OCI-LY3 (cell line): ENCODE measurements at regions not wholly inside any gene's neighbourhood (a gene's known extent, or its start where the extent isn't known, plus 50 kb on each side); places are given as distances from the start of the nearest gene placed in this dataset.

Experiments used
- EZH2phosphoT487 ChIP-seq: fragments of 200-600 bp; shearing (Covaris generic); IDR thresholded peaks from 2 replicates; pipeline ENCODE4 v1.6.1; 2018; ENCODE audit warnings: antibody characterized with exemption, mixed run types, low read depth
- TF ChIP-seq, protein P1 (sequence below): fragments of 200-600, 300-600 bp; sonication (generic); IDR thresholded peaks from 2 replicates; pipeline ENCODE4 v1.5.1; 2014; ENCODE audit warnings: antibody characterized with exemption, low read length, low read depth

DNA sequence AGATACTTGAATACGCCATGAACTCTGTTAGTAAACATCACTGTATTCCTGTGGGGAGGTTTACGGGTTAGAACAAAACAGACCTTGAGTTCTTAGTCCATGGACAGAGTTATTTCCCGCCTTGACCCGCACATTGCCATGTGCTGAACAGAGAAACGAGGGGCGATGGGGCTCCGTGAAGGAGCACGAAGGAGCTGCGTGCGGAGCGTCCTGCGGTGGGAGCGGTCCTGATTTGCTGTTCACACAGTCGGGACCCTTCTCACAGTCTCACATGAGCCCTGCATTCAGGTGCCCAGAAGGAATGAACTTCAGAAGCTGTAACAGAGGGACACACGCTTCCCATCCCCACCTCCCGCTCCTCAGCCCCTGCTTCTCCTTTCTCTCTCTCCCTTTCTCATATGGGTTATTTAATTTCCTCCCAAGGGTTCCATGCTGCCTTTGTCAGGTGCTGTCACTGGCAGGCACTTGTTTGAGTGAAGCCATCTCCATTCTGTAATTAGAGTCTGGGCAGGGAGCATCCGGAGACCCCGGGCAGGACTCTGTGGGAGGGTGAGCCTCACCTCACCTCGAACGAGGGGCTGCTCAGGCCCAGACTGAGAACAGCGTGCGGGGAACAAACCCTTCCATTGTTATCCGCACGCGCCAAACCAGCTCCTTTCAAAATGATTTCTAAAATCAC, 76.9 kb downstream of the TEX29 start:
- TF ChIP-seq, protein P1, sequence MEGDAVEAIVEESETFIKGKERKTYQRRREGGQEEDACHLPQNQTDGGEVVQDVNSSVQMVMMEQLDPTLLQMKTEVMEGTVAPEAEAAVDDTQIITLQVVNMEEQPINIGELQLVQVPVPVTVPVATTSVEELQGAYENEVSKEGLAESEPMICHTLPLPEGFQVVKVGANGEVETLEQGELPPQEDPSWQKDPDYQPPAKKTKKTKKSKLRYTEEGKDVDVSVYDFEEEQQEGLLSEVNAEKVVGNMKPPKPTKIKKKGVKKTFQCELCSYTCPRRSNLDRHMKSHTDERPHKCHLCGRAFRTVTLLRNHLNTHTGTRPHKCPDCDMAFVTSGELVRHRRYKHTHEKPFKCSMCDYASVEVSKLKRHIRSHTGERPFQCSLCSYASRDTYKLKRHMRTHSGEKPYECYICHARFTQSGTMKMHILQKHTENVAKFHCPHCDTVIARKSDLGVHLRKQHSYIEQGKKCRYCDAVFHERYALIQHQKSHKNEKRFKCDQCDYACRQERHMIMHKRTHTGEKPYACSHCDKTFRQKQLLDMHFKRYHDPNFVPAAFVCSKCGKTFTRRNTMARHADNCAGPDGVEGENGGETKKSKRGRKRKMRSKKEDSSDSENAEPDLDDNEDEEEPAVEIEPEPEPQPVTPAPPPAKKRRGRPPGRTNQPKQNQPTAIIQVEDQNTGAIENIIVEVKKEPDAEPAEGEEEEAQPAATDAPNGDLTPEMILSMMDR: no peak
- no peak for TF ChIP-seq EZH2phosphoT487
